NB4 (cell line): ENCODE measurements at regions not wholly inside any gene's neighbourhood (a gene's known extent, or its start where the extent isn't known, plus 50 kb on each side); places are given as distances from the start of the nearest gene placed in this dataset.

Experiments used
- CTCF ChIP-seq: IDR thresholded peaks from one replicate; pipeline ENCODE4 v1.5.1; 2012; ENCODE audit warnings: low read depth, low read length
- MAX ChIP-seq: IDR thresholded peaks from 2 replicates; pipeline ENCODE4 v1.6.1; 2011; ENCODE audit warnings: low read depth, low read length
- POLR2A ChIP-seq: IDR thresholded peaks from 2 replicates; pipeline ENCODE4 v1.6.1; 2011; ENCODE audit warnings: mild to moderate bottlenecking; ENCODE audit not compliant: insufficient read length; ENCODE audit errors: extremely low read depth

DNA sequence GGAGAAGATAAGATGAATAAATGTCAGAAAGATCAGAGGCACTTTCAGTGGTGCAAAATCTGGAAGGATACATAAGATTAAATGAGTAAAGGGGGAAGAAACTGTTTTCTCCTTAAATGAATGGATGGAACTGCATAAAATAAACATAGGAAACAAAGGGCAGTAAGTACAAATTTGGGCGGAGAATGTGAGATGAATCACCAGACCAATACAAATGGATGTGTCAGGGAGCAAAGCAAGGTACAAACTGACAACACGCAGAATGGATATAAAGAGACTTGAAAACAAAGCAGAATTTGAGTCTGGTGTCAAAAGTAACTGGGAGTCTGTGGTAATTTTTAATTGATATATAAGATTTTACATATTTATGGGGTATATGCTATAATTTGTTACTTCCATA lies 175.3 kb upstream of the PCDH18 start:
- TF ChIP-seq POLR2A = no peak
- no peak for TF ChIP-seq CTCF
- no peak for TF ChIP-seq MAX
